Panc1 (cell line): ENCODE measurements at regions not wholly inside any gene's neighbourhood (a gene's known extent, or its start where the extent isn't known, plus 50 kb on each side); places are given as distances from the start of the nearest gene placed in this dataset.

ENCODE experiments used
- ATAC-seq: fragments of 200-7000 bp; cut with Tn5 transposase; 2 replicates; pipeline ENCODE4 v1.9.1; 2020; ENCODE audit warnings: mild to moderate bottlenecking, moderate library complexity
- BruUV-seq: library from RNA; stranded (reverse); fragments of 400-500 nt; replicated peaks from 2 replicates; lab custom pipeline; 2021; lab: Mats Ljungman, UMichigan
- CTCF ChIA-PET: fragments of 300-600 bp; sonication (Branson Sonifier 250); formaldehyde crosslinking; loops from one replicate; lab custom pipeline; 2022; ENCODE audit warnings: antibody characterized with exemption; lab: Charles Lee
- POLR2A ChIA-PET: fragments of 300-600 bp; sonication (Branson Sonifier 250); formaldehyde crosslinking; loops from one replicate; lab custom pipeline; 2022; ENCODE audit warnings: antibody characterized with exemption; lab: Charles Lee
- DNase-seq: peaks from one replicate; pipeline ENCODE4 v3.0.0-alpha.2; 2010; ENCODE audit warnings: low read depth, low spot score
- H3K27ac ChIP-seq: 2 replicates; pipeline ENCODE4 v1.5.1; 2011; ENCODE audit warnings: mild to moderate bottlenecking, low read length, inconsistent platforms
- H3K27me3 ChIP-seq: fragments of 200-500 bp; sonication (Bioruptor generic); 2 replicates; pipeline ENCODE4 v1.6.0; 2014; ENCODE audit warnings: low read length, inconsistent platforms; ENCODE audit not compliant: control insufficient read depth, insufficient read depth
- H3K36me3 ChIP-seq: fragments of 200-500 bp; sonication (Bioruptor generic); 2 replicates; pipeline ENCODE4 v1.5.1; 2014; ENCODE audit warnings: inconsistent platforms, mild to moderate bottlenecking, low read length, moderate library complexity; ENCODE audit not compliant: control insufficient read depth, insufficient read depth
- H3K4me1 ChIP-seq: 2 replicates; pipeline ENCODE4 v1.5.1; 2011; ENCODE audit warnings: inconsistent platforms, mild to moderate bottlenecking, low read length, moderate library complexity; ENCODE audit not compliant: control insufficient read depth, insufficient read depth
- H3K4me3 ChIP-seq, 2 experiments: 2 replicates each; pipeline ENCODE4 v1.5.1; 2011 to 2012; ENCODE audit warnings: low read depth in 2 of 2, low read length in 2 of 2, mild to moderate bottlenecking in 2 of 2, inconsistent platforms in 1 of 2, moderate library complexity in 1 of 2
- H3K9me3 ChIP-seq: fragments of 200-500 bp; sonication (Bioruptor generic); 2 replicates; pipeline ENCODE4 v1.5.1; 2014; ENCODE audit warnings: low read depth, mild to moderate bottlenecking, inconsistent platforms, low read length, moderate library complexity; ENCODE audit not compliant: control insufficient read depth, insufficient read depth
- POLR2AphosphoS5 ChIP-seq: IDR thresholded peaks from 2 replicates; pipeline ENCODE4 v1.6.1; 2012; ENCODE audit warnings: mild to moderate bottlenecking, low read depth, low read length, moderate library complexity
- REST ChIP-seq, 2 experiments: IDR thresholded peaks; 2 replicates each; pipeline ENCODE4 v1.6.1; 2011 to 2012; ENCODE audit warnings: low read depth in 2 of 2, control low read depth in 1 of 2, low read length in 1 of 2, mild to moderate bottlenecking in 1 of 2, moderate library complexity in 1 of 2; ENCODE audit not compliant: insufficient read depth in 1 of 2
- SIN3A ChIP-seq: IDR thresholded peaks from 2 replicates; pipeline ENCODE4 v1.6.1; 2012; ENCODE audit warnings: low read depth, mild to moderate bottlenecking, low read length, moderate library complexity, borderline replicate concordance; ENCODE audit not compliant: insufficient read depth
- TCF7L2 ChIP-seq: IDR thresholded peaks from 2 replicates; pipeline ENCODE4 v1.6.1; 2011; ENCODE audit warnings: mild to moderate bottlenecking, low read depth, low read length, inconsistent platforms
- in situ Hi-C: cut with HindIII; loops from 2 replicates; pipeline ENCODE4 v1.10.0; 2016; ENCODE audit warnings: low sequenced_read_pairs, low pct_unique_long_range_greater_than_20kb
- intact Hi-C: fragments of 100-400 bp; cut with micrococcal nuclease; formaldehyde crosslinking; loops from one replicate; pipeline ENCODE4 v1.10.0; 2022; ENCODE audit not compliant: unreplicated experiment
- TF ChIP-seq, protein P1 (sequence below): fragments of 450-650 bp; IDR thresholded peaks from 2 replicates; pipeline ENCODE4 v1.5.1; 2017; ENCODE audit warnings: mild to moderate bottlenecking

DNA sequence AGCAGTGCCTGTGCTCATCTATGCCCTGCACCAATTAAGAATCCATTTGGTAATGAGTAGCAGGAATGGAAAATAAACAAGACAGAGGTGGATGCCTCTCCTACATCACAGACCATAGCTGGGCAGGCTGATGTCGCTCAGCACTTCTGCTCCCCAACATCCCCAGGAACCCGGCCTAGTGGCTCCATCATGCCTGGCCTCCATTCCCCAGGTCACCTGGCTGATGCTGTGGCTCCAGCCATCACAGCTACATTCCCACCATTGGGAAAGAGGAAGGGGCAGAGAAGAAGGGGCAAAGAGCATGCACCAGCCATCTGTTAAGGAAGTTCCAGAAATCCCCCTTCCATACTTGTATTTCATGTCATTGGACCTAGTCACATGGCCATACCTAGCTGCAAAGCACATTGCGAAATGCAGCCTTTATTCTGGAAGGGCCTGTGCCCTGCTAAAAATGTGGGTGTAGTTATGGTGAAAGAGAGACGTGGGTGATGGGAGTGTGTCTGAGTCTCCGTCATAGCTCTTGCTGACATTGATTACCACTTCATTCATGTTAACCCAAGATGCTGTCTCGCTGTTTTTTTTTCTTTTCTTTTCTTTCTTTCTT lies 86.1 kb upstream of the ADAMTS2 start:
- ATAC-seq (no peak), DNase-seq (no peak)
- H3K27me3 ChIP-seq: no peaks in the 10 kb centered on the region
- H3K36me3 ChIP-seq: no peaks in the 10 kb centered on the region
- no peaks in the 10 kb centered on the region for H3K4me1 ChIP-seq
- BruUV-seq: no TSS peak
- ChIA-PET POLR2A (interaction anchor here (0.6 kb wide), 1 partner anchor 11 kb away, joined by 3 read pairs; no protein-coding TSS in a partner anchor), CTCF (interaction anchor here (0.6 kb wide), 1 partner anchor 105 kb away, joined by 5 read pairs; no protein-coding TSS in a partner anchor)
- TF ChIP-seq SIN3A (no peak), REST (IDR thresholded peaks at IDR 0.05; ENCODE audit: insufficient read depth in 1 of 2, low read depth in 2 of 2, low read length in 1 of 2) (no peak), POLR2AphosphoS5 (no peak), TCF7L2 (no peak)
- TF ChIP-seq, protein P1, sequence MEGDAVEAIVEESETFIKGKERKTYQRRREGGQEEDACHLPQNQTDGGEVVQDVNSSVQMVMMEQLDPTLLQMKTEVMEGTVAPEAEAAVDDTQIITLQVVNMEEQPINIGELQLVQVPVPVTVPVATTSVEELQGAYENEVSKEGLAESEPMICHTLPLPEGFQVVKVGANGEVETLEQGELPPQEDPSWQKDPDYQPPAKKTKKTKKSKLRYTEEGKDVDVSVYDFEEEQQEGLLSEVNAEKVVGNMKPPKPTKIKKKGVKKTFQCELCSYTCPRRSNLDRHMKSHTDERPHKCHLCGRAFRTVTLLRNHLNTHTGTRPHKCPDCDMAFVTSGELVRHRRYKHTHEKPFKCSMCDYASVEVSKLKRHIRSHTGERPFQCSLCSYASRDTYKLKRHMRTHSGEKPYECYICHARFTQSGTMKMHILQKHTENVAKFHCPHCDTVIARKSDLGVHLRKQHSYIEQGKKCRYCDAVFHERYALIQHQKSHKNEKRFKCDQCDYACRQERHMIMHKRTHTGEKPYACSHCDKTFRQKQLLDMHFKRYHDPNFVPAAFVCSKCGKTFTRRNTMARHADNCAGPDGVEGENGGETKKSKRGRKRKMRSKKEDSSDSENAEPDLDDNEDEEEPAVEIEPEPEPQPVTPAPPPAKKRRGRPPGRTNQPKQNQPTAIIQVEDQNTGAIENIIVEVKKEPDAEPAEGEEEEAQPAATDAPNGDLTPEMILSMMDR: no peak
- no peak overlapping the region for H3K27ac ChIP-seq
- in situ Hi-C loops (no loop called here), intact Hi-C loops (no loop called here)
- H3K4me3 ChIP-seq: no peak overlapping the region
- no peaks in the 10 kb centered on the region for H3K9me3 ChIP-seq

- TF ChIP-seq TCF7L2: no peak
- TF ChIP-seq POLR2AphosphoS5: no peak
- TF ChIP-seq REST (IDR thresholded peaks at IDR 0.05; ENCODE audit: insufficient read depth in 1 of 2, low read depth in 2 of 2, low read length in 1 of 2): no peak
- no peak for TF ChIP-seq SIN3A
- TF ChIP-seq, protein P1: no peak
- BruUV-seq: no TSS peak
- ChIA-PET CTCF (interaction anchor here (0.6 kb wide), 1 partner anchor 105 kb away, joined by 5 read pairs; no protein-coding TSS in a partner anchor), POLR2A (no interaction called here)
- intact Hi-C loops (no loop called here), in situ Hi-C loops (no loop called here)
- DNase-seq: no peak
- peaks cover under 1% of the 10 kb centered on the region; the same call in 1 of the 2 replicates for H3K27me3 ChIP-seq
- H3K27ac ChIP-seq: no peak overlapping the region
- no peaks in the 10 kb centered on the region for H3K4me1 ChIP-seq
- H3K9me3 ChIP-seq: no peaks in the 10 kb centered on the region
- no peak for ATAC-seq
- H3K36me3 ChIP-seq: no peaks in the 10 kb centered on the region
- no peak overlapping the region for H3K4me3 ChIP-seq
Measured at GRCh38 chr5:179430193-179431175, 85.2 kb upstream of the ADAMTS2 start.
